ENCODE measurements at regions not wholly inside any gene's neighbourhood (a gene's known extent, or its start where the extent isn't known, plus 50 kb on each side); places are given as distances from the start of the nearest gene placed in this dataset.
"Not testable (repeated sequence)": the region's sequence is repeated elsewhere in the genome, so short reads cannot be mapped to it uniquely, and the experiment has no call there.

- DNase-seq (ENCODE audit: low read depth), result no peak
These were observed 55.3 kb upstream of the NRBF2 start for GRCh38 chr10:63077800-63078199.

GRCh38 chr10:63072951-63073350 is 60.2 kb upstream of the NRBF2 start:
- DNase-seq (ENCODE audit: low read depth), result no peak

- DNase-seq (ENCODE audit: low read depth), result no peak
These were observed 62.0 kb upstream of the NRBF2 start for GRCh38 chr10:63071145-63071544.

- DNase-seq (ENCODE audit: low read depth), result no peak
These were observed 63.8 kb upstream of the NRBF2 start for GRCh38 chr10:63069318-63069717.

- DNase-seq (ENCODE audit: low read depth), result no peak
These were observed 64.9 kb upstream of the NRBF2 start for GRCh38 chr10:63068246-63068645.

- no peak for DNase-seq (ENCODE audit: low read depth)
These were observed 66.5 kb upstream of the NRBF2 start for GRCh38 chr10:63066606-63067005.

- no peak for DNase-seq (ENCODE audit: low read depth)
These were observed 68.4 kb upstream of the NRBF2 start for GRCh38 chr10:63064706-63065105.

GRCh38 chr10:63058236-63058635 is 74.9 kb upstream of the NRBF2 start:
- no peak for DNase-seq (ENCODE audit: low read depth)

GRCh38 chr10:63057509-63057908 is 75.6 kb upstream of the NRBF2 start:
- no peak for DNase-seq (ENCODE audit: low read depth)

GRCh38 chr10:63055705-63056104 is 77.4 kb upstream of the NRBF2 start:
- no peak for DNase-seq (ENCODE audit: low read depth)

GRCh38 chr10:63054889-63055611 is 78.1 kb upstream of the NRBF2 start:
- DNase-seq (ENCODE audit: low read depth), result no peak

GRCh38 chr10:63052083-63052482 is 81.0 kb upstream of the NRBF2 start:
- no peak for DNase-seq (ENCODE audit: low read depth)

GRCh38 chr10:63042256-63042655 is 90.9 kb upstream of the NRBF2 start:
- no peak for DNase-seq (ENCODE audit: low read depth)

- not testable (repeated sequence) for DNase-seq (ENCODE audit: low read depth)
These were observed 99.4 kb upstream of the NRBF2 start for GRCh38 chr10:63033616-63034185.

GRCh38 chr10:63030536-63030935 is 102.6 kb upstream of the NRBF2 start:
- DNase-seq (ENCODE audit: low read depth), result no peak

- no peak for DNase-seq (ENCODE audit: low read depth)
These were observed 105.6 kb upstream of the NRBF2 start for GRCh38 chr10:63027531-63027930.

- no peak for DNase-seq (ENCODE audit: low read depth)
These were observed 111.9 kb upstream of the NRBF2 start for GRCh38 chr10:63021225-63021624.

GRCh38 chr10:63013755-63014154 is 119.4 kb upstream of the NRBF2 start:
- no peak for DNase-seq (ENCODE audit: low read depth)

- no peak for DNase-seq (ENCODE audit: low read depth)
These were observed 120.5 kb upstream of the NRBF2 start for GRCh38 chr10:63012623-63013022.

GRCh38 chr10:63010203-63010602 is 122.9 kb upstream of the NRBF2 start:
- DNase-seq (ENCODE audit: low read depth), result no peak

GRCh38 chr10:63008491-63008890 is 124.6 kb upstream of the NRBF2 start:
- no peak for DNase-seq (ENCODE audit: low read depth)

- DNase-seq (ENCODE audit: low read depth), result no peak
These were observed 126.0 kb upstream of the NRBF2 start for GRCh38 chr10:63007112-63007511.

- no peak for DNase-seq (ENCODE audit: low read depth)
These were observed 127.9 kb upstream of the NRBF2 start for GRCh38 chr10:63005246-63005645.

- no peak for DNase-seq (ENCODE audit: low read depth)
These were observed 129.2 kb upstream of the NRBF2 start for GRCh38 chr10:63003816-63004453.

All from stimulated activated CD8-positive, alpha-beta memory T cell treated with anti-CD3 and anti-CD28 coated beads, Interleukin-4, amount 100 ng/mL, for 24 hours (primary cell).